ENCODE measurements at regions not wholly inside any gene's neighbourhood (a gene's known extent, or its start where the extent isn't known, plus 50 kb on each side); places are given as distances from the start of the nearest gene placed in this dataset.

DNA sequence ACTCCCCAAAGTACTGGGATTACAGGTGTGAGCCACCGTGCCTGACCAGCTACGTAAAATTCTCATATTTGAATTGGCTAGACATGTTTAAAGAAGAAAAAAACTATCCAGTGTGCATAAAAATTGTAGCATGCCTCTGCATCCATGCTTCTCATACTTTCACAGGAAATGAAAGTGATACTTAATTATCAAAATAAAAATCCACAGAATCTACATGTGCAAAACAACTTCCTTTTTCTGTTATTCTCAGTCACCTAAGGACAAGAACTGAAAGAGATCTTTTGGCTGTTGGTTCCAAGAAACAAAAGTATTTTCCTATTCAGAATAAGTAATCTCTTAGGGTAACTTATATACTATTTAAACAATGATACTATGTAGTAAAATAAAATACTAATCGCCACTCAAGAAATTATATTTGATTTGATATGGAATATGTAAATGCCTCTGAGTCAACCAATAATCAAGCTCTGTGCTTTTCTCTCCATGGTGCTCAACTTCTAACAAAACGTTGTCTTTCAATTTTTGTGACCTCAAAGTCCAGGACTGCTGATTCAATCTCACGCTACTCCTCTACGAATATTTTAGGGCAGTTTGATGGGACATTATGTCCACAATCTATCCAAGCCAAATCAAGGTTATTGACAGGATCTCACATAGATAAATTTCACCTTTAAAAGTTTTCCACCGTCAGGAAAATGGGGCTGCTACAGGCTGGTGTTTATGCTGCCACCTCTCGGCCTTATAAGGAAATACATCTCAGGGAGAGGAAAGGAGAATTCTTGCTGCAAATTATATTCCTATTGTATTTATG lies 102.7 kb downstream of the ZNF281 start:
- Histone ChIP-seq H3K9me3 (ENCODE audit: control extremely low read depth in 1 of 5, control insufficient read depth in 4 of 5, insufficient read depth in 2 of 5, low read depth in 1 of 5, low read length in 4 of 5) (no peaks in the 10 kb centered on the region), H3K36me3 (ENCODE audit: control insufficient read depth in 4 of 4, insufficient read depth in 4 of 4, low read length in 3 of 4) (no peaks in the 10 kb centered on the region), H3K27me3 (replicated peaks in 2 of 5; ENCODE audit: control insufficient read depth in 4 of 5, insufficient read depth in 5 of 5, low read length in 4 of 5) (no peaks in the 10 kb centered on the region), H3K4me3 (ENCODE audit: control insufficient read depth in 1 of 7, extremely low read depth in 1 of 7, insufficient read depth in 4 of 7, low read depth in 2 of 7, low read length in 6 of 7) (no peak overlapping the region), H3K4me1 (ENCODE audit: control extremely low read depth in 1 of 4, control insufficient read depth in 4 of 4, insufficient read depth in 4 of 4, low read length in 3 of 4) (peaks cover 5 to 13% (median 9%) of the 10 kb centered on the region in 4 experiments), H3K27ac (ENCODE audit: insufficient read depth in 1 of 2, low read depth in 1 of 2, low read length in 2 of 2, poor library complexity in 1 of 2, severe bottlenecking in 2 of 2) (no peak overlapping the region)
- POLR2A ChIA-PET, result no interaction called here
- WGBS (ENCODE audit: insufficient coverage), result 69% methylated on average over 1 of the region's 8 CpGs
- peak; percentile 39 to 74 (median 64) for DNase-seq
- CTCF ChIA-PET, result interaction anchor here (0.9 to 2.5 kb wide), 7 partner anchors 10 to 622 kb away, joined by 3 to 7 read pairs (median 3); no protein-coding TSS in a partner anchor

DNA sequence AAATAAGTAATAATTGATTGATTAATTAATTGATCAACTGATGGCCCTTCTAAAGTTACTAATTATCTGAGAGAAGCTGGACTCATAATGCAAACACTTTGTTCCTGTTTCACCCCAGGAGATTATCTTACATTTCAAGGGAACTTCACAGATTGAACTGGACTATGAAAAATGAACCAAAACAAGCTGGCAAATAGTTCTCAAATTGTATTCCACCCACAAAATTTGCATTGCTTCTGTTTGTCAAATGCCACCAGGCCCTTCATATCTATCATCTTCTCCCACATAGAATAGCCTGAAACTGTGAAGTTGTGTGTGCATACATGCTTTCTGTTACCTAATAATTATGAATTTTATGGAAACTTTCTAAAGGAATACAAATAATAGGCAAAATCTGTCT lies 104.0 kb downstream of the ZNF281 start:
- POLR2A ChIA-PET, result no interaction called here
- Histone ChIP-seq H3K36me3 (ENCODE audit: control insufficient read depth in 4 of 4, insufficient read depth in 4 of 4, low read length in 3 of 4) (no peaks in the 10 kb centered on the region), H3K9me3 (ENCODE audit: control extremely low read depth in 1 of 5, control insufficient read depth in 4 of 5, insufficient read depth in 2 of 5, low read depth in 1 of 5, low read length in 4 of 5) (no peaks in the 10 kb centered on the region), H3K27ac (ENCODE audit: insufficient read depth in 1 of 2, low read depth in 1 of 2, low read length in 2 of 2, poor library complexity in 1 of 2, severe bottlenecking in 2 of 2) (no peak overlapping the region), H3K27me3 (replicated peaks in 2 of 5; ENCODE audit: control insufficient read depth in 4 of 5, insufficient read depth in 5 of 5, low read length in 4 of 5) (no peaks in the 10 kb centered on the region), H3K4me1 (ENCODE audit: control extremely low read depth in 1 of 4, control insufficient read depth in 4 of 4, insufficient read depth in 4 of 4, low read length in 3 of 4) (peaks cover 9 to 22% (median 18%) of the 10 kb centered on the region in 4 experiments), H3K4me3 (ENCODE audit: control insufficient read depth in 1 of 7, extremely low read depth in 1 of 7, insufficient read depth in 4 of 7, low read depth in 2 of 7, low read length in 6 of 7) (no peak overlapping the region)
- CTCF ChIA-PET, result interaction anchor here (1.1 to 2.5 kb wide), 2 partner anchors 11 to 14 kb away, joined by 3 to 7 read pairs; no protein-coding TSS in a partner anchor
- no peak for DNase-seq

DNA sequence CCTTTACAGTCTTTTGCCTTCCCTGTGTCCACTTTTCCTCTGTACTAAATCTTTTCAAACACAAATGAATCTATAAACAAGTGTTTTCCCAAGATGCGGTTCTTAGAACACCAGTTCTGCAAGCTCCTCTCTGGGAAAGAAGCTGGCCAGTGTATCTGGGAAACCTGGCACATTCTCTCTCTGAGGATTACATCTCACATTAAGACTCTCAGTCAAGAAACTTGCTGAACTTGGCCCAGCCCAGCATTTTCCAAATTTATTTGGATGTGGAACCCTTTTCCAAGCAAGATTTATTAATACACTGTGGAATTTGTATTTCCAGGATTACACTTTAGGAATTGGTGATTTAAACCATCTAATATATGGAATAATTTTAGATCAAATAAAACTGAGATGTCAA lies 105.7 kb downstream of the ZNF281 start:
- POLR2A ChIA-PET, result no interaction called here
- DNase-seq, result no peak
- H3K36me3 ChIP-seq (ENCODE audit: control insufficient read depth in 4 of 4, insufficient read depth in 4 of 4, low read length in 3 of 4), result no peaks in the 10 kb centered on the region
- no peak overlapping the region for H3K4me3 ChIP-seq (ENCODE audit: control insufficient read depth in 1 of 7, extremely low read depth in 1 of 7, insufficient read depth in 4 of 7, low read depth in 2 of 7, low read length in 6 of 7)
- CTCF ChIA-PET, result interaction anchor here (1.3 kb wide), 1 partner anchor 64 kb away, joined by 3 read pairs; no protein-coding TSS in a partner anchor
- peaks cover 6 to 22% (median 18%) of the 10 kb centered on the region in 4 experiments for H3K4me1 ChIP-seq (ENCODE audit: control extremely low read depth in 1 of 4, control insufficient read depth in 4 of 4, insufficient read depth in 4 of 4, low read length in 3 of 4)
- 100% methylated on average over 1 of the region's 1 CpG for WGBS (ENCODE audit: insufficient coverage)
- no peaks in the 10 kb centered on the region for H3K9me3 ChIP-seq (ENCODE audit: control extremely low read depth in 1 of 5, control insufficient read depth in 4 of 5, insufficient read depth in 2 of 5, low read depth in 1 of 5, low read length in 4 of 5)
- H3K27ac ChIP-seq (ENCODE audit: insufficient read depth in 1 of 2, low read depth in 1 of 2, low read length in 2 of 2, poor library complexity in 1 of 2, severe bottlenecking in 2 of 2), result no peak overlapping the region
- no peaks in the 10 kb centered on the region for H3K27me3 ChIP-seq (replicated peaks in 2 of 5; ENCODE audit: control insufficient read depth in 4 of 5, insufficient read depth in 5 of 5, low read length in 4 of 5)

DNA sequence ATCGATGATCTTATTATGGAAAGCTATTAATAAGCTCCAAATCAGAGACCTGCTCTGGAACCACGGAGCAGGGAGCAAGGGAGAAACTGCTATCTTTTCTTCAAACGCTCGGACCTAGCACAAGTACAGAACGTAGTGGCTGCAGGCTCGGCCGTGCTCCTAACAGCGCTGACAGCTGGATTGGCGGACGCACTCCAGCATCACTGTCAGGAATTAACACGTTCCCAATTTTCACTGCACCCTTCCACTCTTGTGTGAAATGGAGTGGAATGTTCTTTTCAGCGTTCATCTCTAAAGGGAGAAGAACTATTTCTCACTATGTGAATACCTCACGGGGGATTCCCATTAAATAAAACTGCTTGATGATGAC lies 106.9 kb downstream of the ZNF281 start:
- peak in 1 of 3 donors; percentile 24 for DNase-seq
- H3K27me3 ChIP-seq (replicated peaks in 2 of 5; ENCODE audit: control insufficient read depth in 4 of 5, insufficient read depth in 5 of 5, low read length in 4 of 5), result no peaks in the 10 kb centered on the region
- no peaks in the 10 kb centered on the region for H3K36me3 ChIP-seq (ENCODE audit: control insufficient read depth in 4 of 4, insufficient read depth in 4 of 4, low read length in 3 of 4)
- no peak overlapping the region for H3K27ac ChIP-seq (ENCODE audit: insufficient read depth in 1 of 2, low read depth in 1 of 2, low read length in 2 of 2, poor library complexity in 1 of 2, severe bottlenecking in 2 of 2)
- CTCF ChIA-PET, result interaction anchor here (1.1 to 1.5 kb wide), 4 partner anchors 20 to 618 kb away, joined by 3 to 4 read pairs (median 3); no protein-coding TSS in a partner anchor
- H3K4me1 ChIP-seq (ENCODE audit: control extremely low read depth in 1 of 4, control insufficient read depth in 4 of 4, insufficient read depth in 4 of 4, low read length in 3 of 4), result peaks cover 6 to 22% (median 18%) of the 10 kb centered on the region in 4 experiments
- POLR2A ChIA-PET, result no interaction called here
- WGBS (ENCODE audit: insufficient coverage), result 31% methylated on average over 8 of the region's 13 CpGs
- H3K9me3 ChIP-seq (ENCODE audit: control extremely low read depth in 1 of 5, control insufficient read depth in 4 of 5, insufficient read depth in 2 of 5, low read depth in 1 of 5, low read length in 4 of 5), result no peaks in the 10 kb centered on the region
- peak overlapping the region in 6 of 7 experiments; percentile 74 to 99 (median 93) for H3K4me3 ChIP-seq (ENCODE audit: control insufficient read depth in 1 of 7, extremely low read depth in 1 of 7, insufficient read depth in 4 of 7, low read depth in 2 of 7, low read length in 6 of 7)

DNA sequence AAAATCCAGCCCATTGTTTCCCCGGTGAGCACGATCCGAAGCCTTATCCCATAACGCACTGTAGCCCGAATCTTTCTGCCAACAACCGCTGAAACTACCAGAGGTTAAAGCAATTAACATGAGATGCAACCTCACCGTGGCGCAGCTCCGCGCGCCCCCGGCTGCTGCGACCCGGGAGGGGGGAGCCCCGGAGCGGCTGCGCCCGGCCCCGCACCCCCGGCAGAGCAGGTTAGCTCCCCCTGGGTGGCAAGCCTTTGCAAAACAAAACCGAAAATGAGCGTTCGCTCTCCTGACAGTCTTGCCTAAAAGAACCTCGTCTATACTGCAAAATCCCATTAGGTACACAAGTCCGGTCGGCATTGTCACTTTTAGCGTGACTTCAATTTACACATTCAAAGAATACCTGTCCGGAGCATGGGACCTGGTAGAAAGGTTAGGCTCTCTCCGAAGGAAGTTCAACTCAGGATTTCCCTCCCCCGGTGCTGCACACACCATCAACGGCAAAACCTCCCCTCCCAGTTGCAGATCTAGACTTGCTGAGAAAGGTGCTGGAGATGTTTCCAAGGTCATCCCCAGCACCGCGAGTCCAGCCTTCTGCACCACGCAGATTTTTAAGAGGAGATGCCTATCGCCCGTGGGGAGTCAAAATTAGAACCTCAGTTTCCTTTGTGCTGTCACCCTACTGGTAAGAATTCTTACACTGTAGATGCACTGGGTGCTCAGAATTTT lies 107.5 kb downstream of the ZNF281 start:
- ChIA-PET CTCF (interaction anchor here (1.1 to 1.5 kb wide), 4 partner anchors 20 to 617 kb away, joined by 3 to 4 read pairs (median 3); no protein-coding TSS in a partner anchor), POLR2A (no interaction called here)
- peak overlapping the region; percentile 50 to 73 for H3K27ac ChIP-seq (ENCODE audit: insufficient read depth in 1 of 2, low read depth in 1 of 2, low read length in 2 of 2, poor library complexity in 1 of 2, severe bottlenecking in 2 of 2)
- H3K4me3 ChIP-seq (ENCODE audit: control insufficient read depth in 1 of 7, extremely low read depth in 1 of 7, insufficient read depth in 4 of 7, low read depth in 2 of 7, low read length in 6 of 7), result peak overlapping the region; percentile 58 to 99 (median 92)
- H3K27me3 ChIP-seq (replicated peaks in 2 of 5; ENCODE audit: control insufficient read depth in 4 of 5, insufficient read depth in 5 of 5, low read length in 4 of 5), result no peaks in the 10 kb centered on the region
- DNase-seq, result peak; percentile 79 to 90 (median 86)
- 1% methylated on average over 20 of the region's 36 CpGs for WGBS (ENCODE audit: insufficient coverage)
- H3K36me3 ChIP-seq (ENCODE audit: control insufficient read depth in 4 of 4, insufficient read depth in 4 of 4, low read length in 3 of 4), result no peaks in the 10 kb centered on the region
- H3K4me1 ChIP-seq (ENCODE audit: control extremely low read depth in 1 of 4, control insufficient read depth in 4 of 4, insufficient read depth in 4 of 4, low read length in 3 of 4), result peaks cover 6 to 22% (median 17%) of the 10 kb centered on the region in 4 experiments
- no peaks in the 10 kb centered on the region for H3K9me3 ChIP-seq (ENCODE audit: control extremely low read depth in 1 of 5, control insufficient read depth in 4 of 5, insufficient read depth in 2 of 5, low read depth in 1 of 5, low read length in 4 of 5)

DNA sequence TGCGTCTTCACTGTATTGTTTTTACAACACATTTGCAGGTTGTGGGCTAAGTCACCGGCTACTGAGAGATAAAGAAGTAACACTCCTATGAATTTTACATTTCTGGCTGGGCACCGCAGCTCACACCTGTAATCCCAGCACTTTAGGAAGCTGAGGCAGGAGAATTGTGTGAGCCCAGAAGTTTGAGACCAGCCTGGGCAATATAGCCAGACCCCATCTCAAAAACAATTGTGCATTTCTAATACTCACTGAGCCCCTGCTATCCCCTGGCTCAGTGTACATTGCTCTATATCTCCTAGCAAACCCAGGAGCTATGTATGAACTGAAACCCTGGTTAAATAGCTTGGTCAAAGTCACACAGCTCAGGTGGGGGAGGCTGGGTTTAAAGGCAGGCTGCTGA lies 108.7 kb downstream of the ZNF281 start:
- H3K36me3 ChIP-seq (ENCODE audit: control insufficient read depth in 4 of 4, insufficient read depth in 4 of 4, low read length in 3 of 4), result no peaks in the 10 kb centered on the region
- no peaks in the 10 kb centered on the region for H3K27me3 ChIP-seq (replicated peaks in 2 of 5; ENCODE audit: control insufficient read depth in 4 of 5, insufficient read depth in 5 of 5, low read length in 4 of 5)
- WGBS (ENCODE audit: insufficient coverage), result 100% methylated on average over 1 of the region's 3 CpGs
- H3K4me3 ChIP-seq (ENCODE audit: control insufficient read depth in 1 of 7, extremely low read depth in 1 of 7, insufficient read depth in 4 of 7, low read depth in 2 of 7, low read length in 6 of 7), result peak overlapping the region in 4 of 7 experiments; percentile 89 to 99 (median 93)
- DNase-seq, result no peak
- ChIA-PET POLR2A (no interaction called here), CTCF (interaction anchor here (1.0 to 1.3 kb wide), 4 partner anchors 10 to 200 kb away, joined by 3 to 4 read pairs (median 3); no protein-coding TSS in a partner anchor)
- no peak overlapping the region for H3K27ac ChIP-seq (ENCODE audit: insufficient read depth in 1 of 2, low read depth in 1 of 2, low read length in 2 of 2, poor library complexity in 1 of 2, severe bottlenecking in 2 of 2)
- H3K4me1 ChIP-seq (ENCODE audit: control extremely low read depth in 1 of 4, control insufficient read depth in 4 of 4, insufficient read depth in 4 of 4, low read length in 3 of 4), result peaks cover 6 to 20% (median 15%) of the 10 kb centered on the region in 4 experiments
- no peaks in the 10 kb centered on the region for H3K9me3 ChIP-seq (ENCODE audit: control extremely low read depth in 1 of 5, control insufficient read depth in 4 of 5, insufficient read depth in 2 of 5, low read depth in 1 of 5, low read length in 4 of 5)

DNA sequence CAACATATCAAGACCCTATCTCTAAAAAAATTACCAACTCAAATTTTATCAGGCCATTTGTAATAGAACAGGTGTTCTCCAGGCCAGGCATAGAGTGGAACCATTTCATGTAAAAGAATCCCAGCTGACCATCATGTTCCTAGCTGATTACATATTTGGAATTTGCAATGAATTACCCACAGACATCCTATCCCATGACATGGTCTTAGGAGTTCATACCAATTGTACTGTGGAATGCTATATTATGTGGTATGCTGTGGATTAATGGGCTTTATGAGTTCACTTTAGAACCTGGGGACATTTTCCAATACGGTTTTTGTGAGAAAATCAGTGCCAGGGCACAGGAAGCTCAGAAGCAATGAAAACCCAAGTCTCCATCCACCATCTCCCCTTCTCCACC lies 110.3 kb downstream of the ZNF281 start:
- Histone ChIP-seq H3K27me3 (replicated peaks in 2 of 5; ENCODE audit: control insufficient read depth in 4 of 5, insufficient read depth in 5 of 5, low read length in 4 of 5) (no peaks in the 10 kb centered on the region), H3K4me3 (ENCODE audit: control insufficient read depth in 1 of 7, extremely low read depth in 1 of 7, insufficient read depth in 4 of 7, low read depth in 2 of 7, low read length in 6 of 7) (no peak overlapping the region), H3K36me3 (ENCODE audit: control insufficient read depth in 4 of 4, insufficient read depth in 4 of 4, low read length in 3 of 4) (no peaks in the 10 kb centered on the region), H3K4me1 (ENCODE audit: control extremely low read depth in 1 of 4, control insufficient read depth in 4 of 4, insufficient read depth in 4 of 4, low read length in 3 of 4) (peaks cover 6 to 16% (median 14%) of the 10 kb centered on the region in 4 experiments), H3K27ac (ENCODE audit: insufficient read depth in 1 of 2, low read depth in 1 of 2, low read length in 2 of 2, poor library complexity in 1 of 2, severe bottlenecking in 2 of 2) (no peak overlapping the region), H3K9me3 (ENCODE audit: control extremely low read depth in 1 of 5, control insufficient read depth in 4 of 5, insufficient read depth in 2 of 5, low read depth in 1 of 5, low read length in 4 of 5) (no peaks in the 10 kb centered on the region)
- WGBS (ENCODE audit: insufficient coverage), result 100% methylated on average over 1 of the region's 1 CpG
- POLR2A ChIA-PET, result no interaction called here
- CTCF ChIA-PET, result no interaction called here
- no peak for DNase-seq
